ENCODE measurements at regions not wholly inside any gene's neighbourhood (a gene's known extent, or its start where the extent isn't known, plus 50 kb on each side); places are given as distances from the start of the nearest gene placed in this dataset.

DNA sequence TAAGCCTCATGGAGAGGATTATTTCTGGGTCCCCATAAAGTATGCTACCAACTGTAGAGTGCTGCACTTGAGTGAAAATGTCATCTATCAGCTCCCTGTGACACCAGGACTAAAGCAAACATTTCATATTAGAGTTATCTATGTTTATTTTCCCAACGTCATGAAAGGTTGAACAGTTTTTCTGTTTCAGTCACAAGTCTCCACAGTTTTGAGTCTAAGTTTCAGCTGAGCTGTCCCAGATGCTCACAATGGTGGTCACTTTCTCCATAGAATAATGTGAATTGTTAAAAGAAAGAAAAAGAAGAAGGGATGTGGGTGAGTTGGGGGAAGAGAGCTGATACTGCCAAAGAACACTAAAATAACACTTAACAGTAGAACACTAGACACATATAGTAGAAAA is 126.3 kb upstream of the C9orf72 start:
- no peaks in the 10 kb centered on the region for H3K27me3 ChIP-seq
- H3K9me3 ChIP-seq = no peaks in the 10 kb centered on the region
- H3K4me3 ChIP-seq = no peak overlapping the region
- intact Hi-C loops (cut with DNase I) = no loop called here
- H3K4me1 ChIP-seq = peaks cover 0 to 12% (median 5%) of the 10 kb centered on the region in 4 donors
- DNase-seq (ENCODE audit: extremely low spot score) = no peak
- no peak for TF ChIP-seq EP300 (IDR thresholded peaks at IDR 0.05)
- TF ChIP-seq, protein P1, sequence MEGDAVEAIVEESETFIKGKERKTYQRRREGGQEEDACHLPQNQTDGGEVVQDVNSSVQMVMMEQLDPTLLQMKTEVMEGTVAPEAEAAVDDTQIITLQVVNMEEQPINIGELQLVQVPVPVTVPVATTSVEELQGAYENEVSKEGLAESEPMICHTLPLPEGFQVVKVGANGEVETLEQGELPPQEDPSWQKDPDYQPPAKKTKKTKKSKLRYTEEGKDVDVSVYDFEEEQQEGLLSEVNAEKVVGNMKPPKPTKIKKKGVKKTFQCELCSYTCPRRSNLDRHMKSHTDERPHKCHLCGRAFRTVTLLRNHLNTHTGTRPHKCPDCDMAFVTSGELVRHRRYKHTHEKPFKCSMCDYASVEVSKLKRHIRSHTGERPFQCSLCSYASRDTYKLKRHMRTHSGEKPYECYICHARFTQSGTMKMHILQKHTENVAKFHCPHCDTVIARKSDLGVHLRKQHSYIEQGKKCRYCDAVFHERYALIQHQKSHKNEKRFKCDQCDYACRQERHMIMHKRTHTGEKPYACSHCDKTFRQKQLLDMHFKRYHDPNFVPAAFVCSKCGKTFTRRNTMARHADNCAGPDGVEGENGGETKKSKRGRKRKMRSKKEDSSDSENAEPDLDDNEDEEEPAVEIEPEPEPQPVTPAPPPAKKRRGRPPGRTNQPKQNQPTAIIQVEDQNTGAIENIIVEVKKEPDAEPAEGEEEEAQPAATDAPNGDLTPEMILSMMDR (IDR thresholded peaks at IDR 0.05) = no peak
- TF ChIP-seq POLR2AphosphoS5 (IDR thresholded peaks at IDR 0.05) = no peak
- TF ChIP-seq POLR2A (IDR thresholded peaks at IDR 0.05; ENCODE audit: low read depth) = no peak
- 15% methylated on average over 1 of the region's 1 CpG for WGBS
- no peaks in the 10 kb centered on the region for H3K36me3 ChIP-seq
- H3K27ac ChIP-seq (replicated peaks in 1 of 4) = no peak overlapping the region

GRCh38 chr9:27701016-27701415 is 127.7 kb upstream of the C9orf72 start:
- TF ChIP-seq POLR2A (IDR thresholded peaks at IDR 0.05; ENCODE audit: low read depth) = no peak
- no peak for TF ChIP-seq EP300 (IDR thresholded peaks at IDR 0.05)
- no peak for TF ChIP-seq POLR2AphosphoS5 (IDR thresholded peaks at IDR 0.05)
- TF ChIP-seq, protein P1 (IDR thresholded peaks at IDR 0.05) = no peak
- Histone ChIP-seq H3K4me3 (no peak overlapping the region), H3K27ac (replicated peaks in 1 of 4) (peak overlapping the region in 2 of 4 donors; percentile 31 to 32), H3K36me3 (no peaks in the 10 kb centered on the region), H3K9me3 (no peaks in the 10 kb centered on the region), H3K27me3 (no peaks in the 10 kb centered on the region), H3K4me1 (peaks cover 0 to 12% (median 5%) of the 10 kb centered on the region in 4 donors)
- peak; percentile 84 for DNase-seq (ENCODE audit: extremely low spot score)
- intact Hi-C loops (cut with DNase I) = no loop called here
- whole genome bisulfite sequencing = 68% methylated on average over 3 of the region's 3 CpGs

DNA sequence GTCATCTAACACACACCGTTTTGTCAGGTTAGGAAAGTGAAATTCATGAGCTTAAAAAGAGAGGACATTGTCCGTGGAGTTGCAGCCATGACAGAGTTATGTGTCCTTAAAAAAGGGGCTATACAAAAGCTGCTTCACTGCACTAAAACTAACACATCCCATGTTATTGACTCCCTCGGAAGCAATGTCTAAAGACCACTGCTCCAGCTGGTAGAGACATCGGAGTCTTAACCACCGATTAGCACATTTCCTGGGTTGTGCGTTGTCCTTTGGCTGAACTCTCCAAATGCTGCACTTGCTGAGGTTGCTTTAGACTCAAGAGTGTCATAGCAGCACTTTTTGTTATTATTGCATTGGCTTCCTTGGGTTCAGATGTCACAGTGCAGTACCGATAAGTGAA is 128.3 kb upstream of the C9orf72 start:
- Histone ChIP-seq H3K27me3 (no peaks in the 10 kb centered on the region), H3K36me3 (no peaks in the 10 kb centered on the region), H3K4me1 (peaks cover 0 to 12% (median 5%) of the 10 kb centered on the region in 4 donors), H3K4me3 (no peak overlapping the region), H3K27ac (replicated peaks in 1 of 4) (peak overlapping the region in 2 of 4 donors; percentile 31 to 32), H3K9me3 (no peaks in the 10 kb centered on the region)
- intact Hi-C loops (cut with DNase I) = no loop called here
- peak; percentile 82 for DNase-seq (ENCODE audit: extremely low spot score)
- WGBS = 19% methylated on average over 7 of the region's 7 CpGs
- TF ChIP-seq POLR2AphosphoS5 (IDR thresholded peaks at IDR 0.05) = peak; percentile 46 to 52
- TF ChIP-seq, protein P1 (IDR thresholded peaks at IDR 0.05) = no peak

- Histone ChIP-seq H3K9me3 (no peaks in the 10 kb centered on the region), H3K27me3 (no peaks in the 10 kb centered on the region), H3K4me1 (peaks cover 0 to 12% (median 5%) of the 10 kb centered on the region in 4 donors), H3K36me3 (no peaks in the 10 kb centered on the region), H3K4me3 (no peak overlapping the region), H3K27ac (replicated peaks in 1 of 4) (no peak overlapping the region)
- WGBS = 47% methylated on average over 2 of the region's 2 CpGs
- no peak for DNase-seq (ENCODE audit: extremely low spot score)
- no peak for TF ChIP-seq POLR2A (IDR thresholded peaks at IDR 0.05; ENCODE audit: low read depth)
- TF ChIP-seq, protein P1 (IDR thresholded peaks at IDR 0.05) = no peak
- TF ChIP-seq POLR2AphosphoS5 (IDR thresholded peaks at IDR 0.05) = no peak
- no peak for TF ChIP-seq EP300 (IDR thresholded peaks at IDR 0.05)
- intact Hi-C loops (cut with DNase I) = no loop called here
These were observed 130.1 kb upstream of the C9orf72 start for GRCh38 chr9:27703216-27703980.

- Histone ChIP-seq H3K9me3 (peaks cover 0 to 4% (median 0%) of the 10 kb centered on the region in 4 donors), H3K4me3 (no peak overlapping the region), H3K36me3 (no peaks in the 10 kb centered on the region), H3K4me1 (no peaks in the 10 kb centered on the region), H3K27me3 (no peaks in the 10 kb centered on the region), H3K27ac (replicated peaks in 1 of 4) (no peak overlapping the region)
- no peak for DNase-seq (ENCODE audit: extremely low spot score)
- WGBS = 94% methylated on average over 2 of the region's 2 CpGs
- intact Hi-C loops (cut with DNase I) = no loop called here
- TF ChIP-seq POLR2AphosphoS5 (IDR thresholded peaks at IDR 0.05) (no peak), POLR2A (IDR thresholded peaks at IDR 0.05; ENCODE audit: low read depth) (no peak)
These were observed 138.0 kb upstream of the C9orf72 start for GRCh38 chr9:27711241-27711640.

Data from esophagus muscularis mucosa (tissue), 4 donors.